ENCODE measurements at regions not wholly inside any gene's neighbourhood (a gene's known extent, or its start where the extent isn't known, plus 50 kb on each side); places are given as distances from the start of the nearest gene placed in this dataset.
"Not testable (repeated sequence)": the region's sequence is repeated elsewhere in the genome, so short reads cannot be mapped to it uniquely, and the experiment has no call there.

DNA sequence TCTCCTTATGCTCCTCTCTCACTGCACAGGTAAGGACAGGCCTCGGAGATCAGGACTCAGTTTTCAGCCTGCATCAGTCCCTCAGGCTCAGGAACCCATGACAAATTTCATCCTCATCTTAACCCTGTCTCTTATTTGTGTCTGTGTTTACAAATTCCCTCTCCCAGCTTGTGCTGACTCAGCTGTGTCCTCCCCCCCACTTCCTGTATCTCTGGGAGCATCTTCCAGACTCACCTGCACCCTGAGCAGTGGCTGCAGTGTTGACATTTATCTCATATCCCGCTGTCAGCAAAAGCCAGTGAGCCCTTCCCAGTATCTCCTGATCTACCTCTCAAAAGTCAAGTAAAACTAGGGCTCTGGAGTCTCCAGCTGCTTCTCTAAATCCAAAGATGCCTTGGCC lies 65.6 kb upstream of the VPREB1 start:
- Histone ChIP-seq H3K4me3 (no peak overlapping the region), H3K27ac (no peak overlapping the region), H3K4me1 (no peaks in the 10 kb centered on the region), H3K27me3 (ENCODE audit: insufficient read depth in 3 of 3, low read length in 2 of 3) (peaks cover 3 to 30% (median 7%) of the 10 kb centered on the region in 3 donors), H3K9me3 (no peaks in the 10 kb centered on the region), H3K36me3 (ENCODE audit: insufficient read depth in 1 of 2, low read depth in 1 of 2) (no peaks in the 10 kb centered on the region)
- DNase-seq (no peak), ATAC-seq (no peak)
- 65 to 93% (median 75%) methylated on average over 2 of the region's 2 CpGs for WGBS, 3 donors
- intact Hi-C loops (cut with DNase I): no loop called here
- TF ChIP-seq CTCF (IDR thresholded peaks at IDR 0.05): no peak

DNA sequence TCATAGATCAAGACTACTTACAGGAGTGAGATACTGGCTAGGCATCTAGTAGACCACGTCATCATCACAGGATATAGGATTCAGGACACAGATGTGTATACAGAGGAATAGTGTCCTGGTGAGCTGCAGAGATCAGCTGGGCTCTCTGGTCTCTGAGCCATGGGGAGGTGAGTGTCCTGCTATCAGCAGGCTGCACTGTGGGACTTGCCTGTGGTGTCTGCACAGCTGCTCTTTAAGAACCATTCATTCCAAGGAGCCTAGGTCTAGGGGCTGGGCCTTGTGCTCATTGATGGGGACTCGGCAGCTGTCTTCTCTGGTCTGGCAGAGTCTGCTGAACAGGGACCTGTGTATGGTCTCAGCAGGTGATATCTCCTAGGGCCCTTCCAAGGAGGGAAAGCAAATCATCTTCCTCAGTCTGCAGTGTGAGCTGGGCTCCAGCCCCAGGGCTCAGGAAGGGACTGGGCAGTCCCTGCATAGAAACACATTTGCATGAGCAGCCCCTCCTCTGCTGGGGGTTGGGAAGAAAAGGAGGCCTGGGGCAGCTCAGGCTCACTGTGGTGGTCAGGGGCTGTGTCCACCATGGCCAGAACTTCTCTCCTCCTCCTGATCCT lies 66.1 kb upstream of the VPREB1 start:
- no peaks in the 10 kb centered on the region for H3K36me3 ChIP-seq (ENCODE audit: insufficient read depth in 1 of 2, low read depth in 1 of 2)
- intact Hi-C loops (cut with DNase I): no loop called here
- WGBS, 3 donors: 44 to 53% (median 52%) methylated on average over 2 of the region's 2 CpGs
- H3K4me1 ChIP-seq: no peaks in the 10 kb centered on the region
- no peak for ATAC-seq
- TF ChIP-seq CTCF (IDR thresholded peaks at IDR 0.05): no peak
- H3K9me3 ChIP-seq: no peaks in the 10 kb centered on the region
- H3K4me3 ChIP-seq: no peak overlapping the region
- H3K27me3 ChIP-seq (ENCODE audit: insufficient read depth in 3 of 3, low read length in 2 of 3): peaks cover 3 to 25% (median 5%) of the 10 kb centered on the region in 3 donors
- H3K27ac ChIP-seq: no peak overlapping the region
- no peak for DNase-seq

- ATAC-seq: no peak
- intact Hi-C loops (cut with DNase I): no loop called here
- Histone ChIP-seq H3K27me3 (ENCODE audit: insufficient read depth in 3 of 3, low read length in 2 of 3) (peaks cover 2 to 14% (median 3%) of the 10 kb centered on the region in 3 donors), H3K4me3 (no peak overlapping the region), H3K4me1 (no peaks in the 10 kb centered on the region), H3K27ac (no peak overlapping the region), H3K36me3 (ENCODE audit: insufficient read depth in 1 of 2, low read depth in 1 of 2) (no peaks in the 10 kb centered on the region), H3K9me3 (no peaks in the 10 kb centered on the region)
- DNase-seq: no peak
- WGBS, 3 donors: 50 to 57% (median 57%) methylated on average over 4 of the region's 4 CpGs
- TF ChIP-seq CTCF (IDR thresholded peaks at IDR 0.05): no peak
These were observed 67.5 kb upstream of the VPREB1 start for GRCh38 chr22:22176929-22177616.

DNA sequence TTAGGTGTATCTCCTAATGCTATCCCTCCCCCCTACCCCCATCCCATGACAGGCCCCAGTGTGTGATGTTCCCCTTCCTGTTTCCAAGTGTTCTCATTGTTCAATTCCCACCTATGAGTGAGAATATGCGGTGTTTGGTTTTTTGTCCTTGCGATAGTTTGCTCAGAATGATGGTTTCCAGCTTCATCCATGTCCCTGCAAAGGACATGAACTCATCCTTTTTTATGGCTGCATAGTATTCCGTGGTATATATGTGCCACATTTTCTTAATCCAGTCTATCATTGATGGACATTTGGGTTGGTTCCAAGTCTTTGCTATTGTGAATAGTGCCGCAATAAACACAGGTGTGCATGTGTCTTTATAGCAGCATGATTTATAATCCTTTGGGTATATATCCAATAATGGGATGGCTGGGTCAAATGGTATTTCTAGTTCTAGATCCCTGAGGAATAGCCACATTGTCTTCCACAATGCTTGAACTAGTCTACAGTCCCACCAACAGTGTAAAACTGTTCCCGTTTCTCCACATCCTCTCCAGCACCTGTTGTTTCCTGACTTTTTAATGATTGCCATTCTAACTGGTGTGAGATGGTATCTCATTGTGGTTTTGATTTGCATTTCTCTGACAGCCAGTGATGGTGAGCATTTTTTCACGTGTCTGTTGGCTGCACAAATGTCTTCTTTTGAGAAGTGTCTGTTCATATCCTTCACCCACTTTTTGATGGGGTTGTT lies 71.5 kb upstream of the VPREB1 start:
- H3K36me3 ChIP-seq (ENCODE audit: insufficient read depth in 1 of 2, low read depth in 1 of 2); ATAC-seq; intact Hi-C loops (cut with DNase I); H3K4me3 ChIP-seq; H3K9me3 ChIP-seq; H3K27me3 ChIP-seq (ENCODE audit: insufficient read depth in 3 of 3, low read length in 2 of 3); DNase-seq; H3K4me1 ChIP-seq; H3K27ac ChIP-seq: not testable (repeated sequence)
- 57 to 90% (median 63%) methylated on average over 4 to 5 of the region's 6 CpGs for WGBS, 3 donors

Measured in psoas muscle (tissue), 7 donors.